Osteoblast (primary cell): ENCODE measurements at regions not wholly inside any gene's neighbourhood (a gene's known extent, or its start where the extent isn't known, plus 50 kb on each side); places are given as distances from the start of the nearest gene placed in this dataset.

ENCODE experiments used
- DNase-seq: peaks from one replicate; pipeline ENCODE4 v3.0.0; 2011; ENCODE audit warnings: low spot score, mixed read lengths; ENCODE audit not compliant: insufficient read length; ENCODE audit errors: missing footprints
- H2AFZ ChIP-seq: 2 replicates; pipeline ENCODE4 v1.6.0; 2011; ENCODE audit warnings: mild to moderate bottlenecking, low read length
- H3K27ac ChIP-seq: 2 replicates; pipeline ENCODE4 v1.5.1; 2011; ENCODE audit warnings: mild to moderate bottlenecking, low read depth, low read length, moderate library complexity
- H3K27me3 ChIP-seq: 2 replicates; pipeline ENCODE4 v1.6.0; 2012; ENCODE audit warnings: mild to moderate bottlenecking, control low read depth, inconsistent platforms, low read length, moderate library complexity; ENCODE audit not compliant: insufficient read depth
- H3K36me3 ChIP-seq: 2 replicates; pipeline ENCODE4 v1.5.1; 2011; ENCODE audit warnings: mild to moderate bottlenecking, low read length, control low read depth, moderate library complexity; ENCODE audit not compliant: insufficient read depth
- H3K4me1 ChIP-seq: 2 replicates; pipeline ENCODE4 v1.5.1; 2011; ENCODE audit warnings: mild to moderate bottlenecking, low read length, control low read depth, moderate library complexity; ENCODE audit not compliant: insufficient read depth
- H3K4me2 ChIP-seq: 2 replicates; pipeline ENCODE4 v1.6.0; 2011; ENCODE audit warnings: mild to moderate bottlenecking, low read length; ENCODE audit not compliant: insufficient read depth
- H3K4me3 ChIP-seq: fragments of 200-600 bp; sonication (generic); 3 replicates; pipeline ENCODE4 v1.5.1; 2012; ENCODE audit warnings: mild to moderate bottlenecking, low read length, inconsistent platforms; ENCODE audit not compliant: insufficient read depth
- H3K79me2 ChIP-seq: 2 replicates; pipeline ENCODE4 v1.6.0; 2012; ENCODE audit warnings: mild to moderate bottlenecking, low read length, control low read depth, inconsistent platforms; ENCODE audit not compliant: insufficient read depth
- H3K9me3 ChIP-seq: 2 replicates; pipeline ENCODE4 v1.5.1; 2011; ENCODE audit warnings: low read depth, low read length, control low read depth
- H4K20me1 ChIP-seq: 2 replicates; pipeline ENCODE4 v1.6.0; 2012; ENCODE audit warnings: mild to moderate bottlenecking, low read length, control low read depth; ENCODE audit not compliant: insufficient read depth
- TF ChIP-seq, protein P1 (sequence below): IDR thresholded peaks from 2 replicates; pipeline ENCODE4 v1.5.1; 2011; ENCODE audit warnings: mild to moderate bottlenecking, low read depth, low read length, moderate library complexity; ENCODE audit errors: extremely low read depth

DNA sequence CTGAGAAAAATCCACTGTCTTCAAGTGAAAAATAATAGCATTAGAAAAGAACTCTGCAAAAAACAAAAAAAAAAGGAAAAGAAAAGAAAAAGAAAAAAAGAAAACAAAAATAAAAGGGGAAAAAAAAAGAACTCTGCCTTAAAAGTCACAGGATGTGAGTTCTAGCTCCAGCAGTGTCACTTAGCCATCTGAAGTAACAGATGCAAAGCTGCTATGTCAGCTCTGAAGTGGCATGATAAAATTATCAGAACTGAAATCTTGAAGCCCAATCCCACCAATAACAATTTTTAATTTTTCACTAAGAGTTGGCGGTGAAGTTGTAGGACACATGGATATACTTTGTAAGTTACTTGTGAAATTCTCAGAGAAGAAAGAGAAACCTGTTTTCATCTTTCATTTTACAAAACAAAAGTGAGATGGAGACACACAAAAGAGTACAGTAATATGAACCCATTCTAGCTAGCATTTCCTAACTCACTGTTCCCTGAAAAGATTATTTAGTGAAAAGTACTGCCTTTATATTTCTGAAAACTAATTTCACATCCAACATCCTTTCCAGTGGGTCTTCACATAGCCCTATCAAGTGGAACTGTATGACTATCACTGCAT is 103.5 kb downstream of the ELAPOR2 start:
- Histone ChIP-seq H3K4me1 (no peaks in the 10 kb centered on the region), H3K27me3 (no peaks in the 10 kb centered on the region), H3K36me3 (no peaks in the 10 kb centered on the region), H2AFZ (no peak overlapping the region), H4K20me1 (no peaks in the 10 kb centered on the region), H3K4me2 (no peak overlapping the region), H3K4me3 (no peak overlapping the region), H3K27ac (no peak overlapping the region), H3K9me3 (no peaks in the 10 kb centered on the region), H3K79me2 (no peaks in the 10 kb centered on the region)
- no peak for DNase-seq
- TF ChIP-seq, protein P1, sequence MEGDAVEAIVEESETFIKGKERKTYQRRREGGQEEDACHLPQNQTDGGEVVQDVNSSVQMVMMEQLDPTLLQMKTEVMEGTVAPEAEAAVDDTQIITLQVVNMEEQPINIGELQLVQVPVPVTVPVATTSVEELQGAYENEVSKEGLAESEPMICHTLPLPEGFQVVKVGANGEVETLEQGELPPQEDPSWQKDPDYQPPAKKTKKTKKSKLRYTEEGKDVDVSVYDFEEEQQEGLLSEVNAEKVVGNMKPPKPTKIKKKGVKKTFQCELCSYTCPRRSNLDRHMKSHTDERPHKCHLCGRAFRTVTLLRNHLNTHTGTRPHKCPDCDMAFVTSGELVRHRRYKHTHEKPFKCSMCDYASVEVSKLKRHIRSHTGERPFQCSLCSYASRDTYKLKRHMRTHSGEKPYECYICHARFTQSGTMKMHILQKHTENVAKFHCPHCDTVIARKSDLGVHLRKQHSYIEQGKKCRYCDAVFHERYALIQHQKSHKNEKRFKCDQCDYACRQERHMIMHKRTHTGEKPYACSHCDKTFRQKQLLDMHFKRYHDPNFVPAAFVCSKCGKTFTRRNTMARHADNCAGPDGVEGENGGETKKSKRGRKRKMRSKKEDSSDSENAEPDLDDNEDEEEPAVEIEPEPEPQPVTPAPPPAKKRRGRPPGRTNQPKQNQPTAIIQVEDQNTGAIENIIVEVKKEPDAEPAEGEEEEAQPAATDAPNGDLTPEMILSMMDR = no peak

DNA sequence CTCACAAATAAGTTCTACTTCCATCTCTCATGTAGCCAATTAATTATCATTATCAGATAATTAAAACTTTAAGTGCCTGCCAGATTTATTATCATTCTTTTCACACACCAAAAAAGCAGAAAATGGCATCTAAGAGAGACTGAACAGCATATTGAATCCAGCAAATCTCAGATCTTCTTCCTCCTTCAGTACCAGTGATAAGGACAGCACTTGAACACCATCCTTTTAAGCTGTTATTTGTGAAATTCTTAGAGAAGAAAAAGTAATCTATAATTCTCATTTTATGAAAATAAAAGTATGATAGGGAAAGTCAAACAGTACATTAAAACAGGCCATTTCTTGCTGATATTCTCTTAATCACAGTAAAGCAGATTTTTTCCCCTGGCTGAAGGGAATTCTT is 104.5 kb downstream of the ELAPOR2 start:
- Histone ChIP-seq H3K4me2 (no peak overlapping the region), H3K27me3 (no peaks in the 10 kb centered on the region), H3K4me3 (no peak overlapping the region), H3K9me3 (no peaks in the 10 kb centered on the region), H3K79me2 (no peaks in the 10 kb centered on the region), H3K36me3 (no peaks in the 10 kb centered on the region), H3K27ac (no peak overlapping the region), H3K4me1 (no peaks in the 10 kb centered on the region), H2AFZ (no peak overlapping the region), H4K20me1 (no peaks in the 10 kb centered on the region)
- TF ChIP-seq, protein P1 = no peak
- no peak for DNase-seq

DNA sequence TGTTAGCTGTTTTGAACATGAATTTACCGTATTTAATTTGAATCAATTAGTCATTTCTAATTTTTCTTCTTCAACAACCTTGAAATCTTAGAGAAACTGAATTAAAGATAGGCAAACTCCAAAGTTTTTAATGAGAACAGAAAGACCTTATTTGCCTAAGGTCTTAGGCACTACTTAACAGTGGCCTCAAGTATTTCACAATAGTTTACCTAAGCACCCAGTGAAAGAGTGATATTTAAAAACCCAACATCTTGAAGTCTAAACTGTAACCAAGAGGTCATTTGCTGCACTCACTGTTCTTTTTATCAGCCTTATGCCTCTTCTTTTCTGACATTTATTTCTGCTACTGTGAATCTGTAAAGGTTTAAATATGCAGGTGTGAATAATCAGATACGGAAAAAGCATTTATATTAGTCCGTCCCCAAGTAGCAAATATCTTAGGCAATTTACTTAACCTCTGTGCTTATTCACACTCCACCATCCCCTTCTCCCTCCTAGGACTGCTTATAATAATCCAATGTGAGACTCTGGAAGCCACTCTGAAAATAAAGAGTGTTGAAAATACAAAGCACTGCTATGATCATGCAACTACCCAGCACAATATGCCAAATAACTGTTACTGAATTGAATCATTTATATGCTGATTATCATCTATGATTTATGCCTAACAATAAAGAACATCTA is 105.7 kb downstream of the ELAPOR2 start:
- Histone ChIP-seq H3K27me3 (no peaks in the 10 kb centered on the region), H3K4me2 (no peak overlapping the region), H3K4me3 (no peak overlapping the region), H3K9me3 (no peaks in the 10 kb centered on the region), H4K20me1 (no peaks in the 10 kb centered on the region), H3K27ac (no peak overlapping the region), H3K79me2 (no peaks in the 10 kb centered on the region), H3K4me1 (no peaks in the 10 kb centered on the region), H3K36me3 (no peaks in the 10 kb centered on the region), H2AFZ (no peak overlapping the region)
- TF ChIP-seq, protein P1 = no peak
- DNase-seq = no peak

DNA sequence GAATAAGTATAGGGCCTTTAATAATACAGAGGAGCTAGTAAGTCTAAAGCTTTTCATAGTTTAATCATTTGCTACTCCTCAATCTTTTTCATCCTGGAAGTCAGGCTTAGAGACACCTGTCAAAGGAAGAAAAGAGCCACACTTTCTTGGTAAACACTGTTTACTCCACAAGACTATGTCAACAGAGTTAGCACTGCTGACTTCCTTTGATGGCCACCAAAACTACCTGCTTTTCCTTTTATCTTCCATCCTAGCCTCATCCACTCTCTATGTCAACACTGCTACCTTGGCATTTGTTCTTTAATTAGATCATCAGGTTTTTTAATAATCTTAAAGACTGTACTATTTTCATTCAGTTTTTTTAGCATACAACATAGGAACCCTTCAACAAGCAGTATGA is 106.2 kb downstream of the ELAPOR2 start:
- no peak overlapping the region for H3K4me3 ChIP-seq
- H4K20me1 ChIP-seq = no peaks in the 10 kb centered on the region
- TF ChIP-seq, protein P1 = no peak
- no peak overlapping the region for H2AFZ ChIP-seq
- H3K4me1 ChIP-seq = no peaks in the 10 kb centered on the region
- H3K79me2 ChIP-seq = no peaks in the 10 kb centered on the region
- DNase-seq = no peak
- H3K9me3 ChIP-seq = no peaks in the 10 kb centered on the region
- H3K36me3 ChIP-seq = no peaks in the 10 kb centered on the region
- H3K4me2 ChIP-seq = no peak overlapping the region
- no peak overlapping the region for H3K27ac ChIP-seq
- H3K27me3 ChIP-seq = no peaks in the 10 kb centered on the region
